GM18873 (cell line): ENCODE measurements at regions not wholly inside any gene's neighbourhood (a gene's known extent, or its start where the extent isn't known, plus 50 kb on each side); places are given as distances from the start of the nearest gene placed in this dataset.

Source experiments
- ATAC-seq: cut with Tn5 transposase; IDR thresholded peaks from one replicate; pipeline ENCODE4 v1.9.1; 2021; ENCODE audit warnings: mild to moderate bottlenecking, moderate library complexity, moderate number of reproducible peaks; ENCODE audit not compliant: unreplicated experiment, low FRiP score

DNA sequence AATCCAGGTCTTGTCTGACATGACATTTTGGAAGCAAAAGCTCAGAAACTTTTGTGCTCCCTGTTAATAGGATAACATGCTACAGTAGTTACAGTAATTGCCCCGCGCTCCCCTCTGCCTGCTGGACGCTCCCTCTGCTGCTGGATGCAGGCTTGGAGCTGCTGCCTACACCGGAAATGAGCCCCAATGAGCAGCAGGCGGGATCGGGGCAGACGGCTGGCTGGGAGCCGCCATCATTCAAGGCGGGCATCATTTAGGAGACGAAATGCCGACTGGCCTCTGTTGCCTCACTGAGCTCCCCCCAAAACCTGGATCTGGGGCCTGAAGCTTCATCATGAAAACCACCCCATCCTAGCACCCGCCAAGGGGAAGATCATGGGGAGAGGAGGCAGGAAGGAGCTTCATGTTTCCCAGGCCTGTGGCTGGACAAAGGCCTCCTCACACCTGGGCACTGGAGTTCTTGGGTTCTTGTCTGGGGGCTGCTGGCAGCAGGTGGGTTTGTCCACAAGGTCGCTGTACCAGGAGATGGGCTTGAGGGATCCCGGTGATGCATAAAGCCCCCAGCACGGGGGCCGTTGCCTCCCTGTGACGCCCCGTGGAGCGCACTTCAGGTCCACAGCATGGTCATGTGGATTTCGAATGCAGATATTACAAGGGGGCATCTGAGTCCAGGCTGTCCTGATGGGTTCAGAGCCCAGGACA, 664.3 kb downstream of the BRD1 start:
- ATAC-seq: no peak

DNA sequence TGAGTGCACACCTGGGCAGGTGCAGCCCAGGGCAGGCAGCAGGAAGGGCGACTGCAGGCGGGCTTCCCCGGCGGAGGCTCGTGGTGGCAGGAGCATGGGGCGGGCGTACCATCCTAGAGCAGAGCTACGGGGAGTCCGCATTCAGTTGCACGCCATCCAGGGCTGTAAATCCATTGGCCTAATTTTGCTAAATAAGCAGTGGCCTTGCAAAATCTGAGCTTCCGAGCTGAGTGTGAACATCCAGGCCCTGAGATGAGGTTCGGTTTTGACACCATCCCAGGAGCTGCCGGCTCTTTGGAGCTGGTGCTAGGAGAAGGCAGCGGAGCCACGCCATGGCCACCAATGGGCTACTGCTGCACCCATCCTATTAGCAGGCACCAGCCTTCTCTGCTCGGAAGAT, 664.8 kb downstream of the BRD1 start:
- no peak for ATAC-seq

- no peak for ATAC-seq
Measured at GRCh38 chr22:49161002-49161850, 666.4 kb downstream of the BRD1 start.

GRCh38 chr22:49160261-49161001, 667.2 kb downstream of the BRD1 start:
- no peak for ATAC-seq

- ATAC-seq: no peak
Measured at GRCh38 chr22:49159711-49160110, 668.0 kb downstream of the BRD1 start.

GRCh38 chr22:49158741-49159564, 668.7 kb downstream of the BRD1 start:
- no peak for ATAC-seq

DNA sequence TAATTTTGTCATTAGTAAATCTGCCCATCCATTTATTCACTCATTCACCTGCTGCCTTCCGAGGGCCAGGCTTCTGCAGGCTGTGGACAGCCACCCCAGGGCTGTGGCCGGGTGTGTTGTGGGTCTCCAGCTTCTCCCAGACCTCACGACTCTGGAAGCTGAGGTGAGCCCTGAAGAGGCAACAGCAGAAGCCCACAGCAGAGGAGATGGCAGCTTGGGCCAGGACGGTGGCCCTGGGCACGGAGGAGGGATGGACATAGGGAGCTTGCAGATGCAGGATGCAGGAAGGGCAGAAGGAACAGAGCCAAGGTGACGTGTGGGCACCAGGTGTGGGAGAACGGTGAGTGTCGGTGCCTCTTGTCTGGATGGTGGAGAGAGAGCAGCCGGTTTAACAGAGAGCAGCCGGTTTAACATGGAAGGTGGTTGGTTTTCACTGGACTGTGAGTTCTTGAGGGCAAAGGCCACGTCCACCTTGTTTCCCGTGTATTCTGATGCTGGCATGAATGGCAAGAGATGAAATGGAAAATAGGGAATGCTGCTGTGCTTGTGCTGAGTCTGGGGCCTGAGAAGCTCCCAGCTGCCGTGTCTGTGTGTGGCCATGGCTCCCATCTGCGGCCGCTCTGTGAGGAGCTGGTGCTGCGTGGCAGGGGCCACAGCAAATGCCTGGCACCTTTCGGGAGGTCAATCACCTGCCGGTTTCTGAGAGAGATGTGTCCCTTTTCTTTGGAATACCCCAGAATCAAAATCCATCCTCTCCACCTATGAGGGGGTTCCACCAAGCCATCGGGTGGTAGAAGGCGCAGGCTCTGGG, 669.9 kb downstream of the BRD1 start:
- ATAC-seq: no peak

- ATAC-seq: no peak
Measured at GRCh38 chr22:49156662-49157285, 670.9 kb downstream of the BRD1 start.

DNA sequence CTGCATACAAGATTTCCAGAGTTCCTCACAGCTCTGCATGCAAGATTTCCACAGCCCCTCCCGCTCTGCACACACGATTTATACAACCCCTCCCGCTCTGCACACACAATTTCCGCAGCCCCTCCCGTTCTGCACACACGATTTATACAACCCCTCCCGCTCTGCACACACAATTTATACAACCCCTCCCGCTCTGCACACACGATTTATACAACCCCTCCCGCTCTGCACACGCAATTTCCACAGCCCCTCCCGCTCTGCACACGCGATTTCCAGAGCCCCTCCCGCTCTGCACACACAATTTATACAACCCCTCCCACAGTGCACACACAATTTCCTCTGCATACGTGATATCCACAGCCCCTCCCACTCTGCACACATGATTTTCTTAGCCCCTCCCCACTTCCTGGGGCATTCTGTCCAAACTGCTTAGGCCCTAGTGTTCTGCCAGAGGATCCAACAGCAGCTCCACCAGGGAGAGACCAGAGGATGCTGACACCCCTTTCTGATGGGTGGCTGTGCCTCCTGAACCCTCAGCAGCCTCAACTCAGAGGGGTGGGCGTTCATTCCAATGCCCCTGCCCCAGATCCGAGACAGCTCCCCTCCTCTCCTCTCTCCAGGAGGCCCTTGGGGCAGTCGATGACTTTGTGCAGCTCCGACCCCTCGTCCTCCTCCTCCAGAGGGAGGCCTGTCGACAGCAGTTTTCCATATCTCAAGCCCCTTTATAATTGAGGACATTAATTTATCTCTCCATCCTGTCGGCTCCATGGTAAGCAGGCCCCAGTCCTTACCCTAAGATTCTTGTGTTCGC, 671.7 kb downstream of the BRD1 start:
- ATAC-seq: no peak

GRCh38 chr22:49155039-49155769, 672.5 kb downstream of the BRD1 start:
- no peak for ATAC-seq

GRCh38 chr22:49154433-49154832, 673.2 kb downstream of the BRD1 start:
- no peak for ATAC-seq

- no peak for ATAC-seq
Measured at GRCh38 chr22:49153921-49154320, 673.8 kb downstream of the BRD1 start.

GRCh38 chr22:49152939-49153770, 674.5 kb downstream of the BRD1 start:
- ATAC-seq: no peak

- ATAC-seq: no peak
Measured at GRCh38 chr22:49152127-49152938, 675.3 kb downstream of the BRD1 start.

- no peak for ATAC-seq
Measured at GRCh38 chr22:49151256-49152126, 676.2 kb downstream of the BRD1 start.
